H1 (cell line): ENCODE measurements at regions not wholly inside any gene's neighbourhood (a gene's known extent, or its start where the extent isn't known, plus 50 kb on each side); places are given as distances from the start of the nearest gene placed in this dataset.

ENCODE experiments used
- CBX5 ChIP-seq: fragments of 300-800, 300-1000 bp; sonication (generic); IDR thresholded peaks from 2 replicates; pipeline ENCODE4 v1.7.1; 2016; ENCODE audit warnings: antibody characterized with exemption, low read length, low read depth
- CTBP2 ChIP-seq: IDR thresholded peaks from 2 replicates; pipeline ENCODE4 v1.7.0; 2011; ENCODE audit warnings: borderline replicate concordance, mild to moderate bottlenecking, moderate library complexity, mixed read lengths, low read length; ENCODE audit not compliant: insufficient read depth, insufficient read length
- HDAC6 ChIP-seq: IDR thresholded peaks from one replicate; pipeline ENCODE4 v1.7.1; 2012; ENCODE audit warnings: low read depth, mild to moderate bottlenecking, inconsistent platforms, low read length, moderate library complexity
- KDM1A ChIP-seq: fragments of 200-600, 300-600 bp; sonication (generic); IDR thresholded peaks from 2 replicates; pipeline ENCODE4 v1.7.1; 2016; ENCODE audit warnings: mild to moderate bottlenecking, low read length, borderline replicate concordance
- SAP30 ChIP-seq: fragments of 300-600 bp; sonication (generic); IDR thresholded peaks from 2 replicates; pipeline ENCODE4 v1.7.1; 2012; ENCODE audit warnings: low read length, moderate library complexity, mild to moderate bottlenecking, inconsistent platforms; ENCODE audit not compliant: insufficient read depth, insufficient replicate concordance

- no peak for TF ChIP-seq SAP30
- TF ChIP-seq HDAC6: no peak
- no peak for TF ChIP-seq KDM1A
- no peak for TF ChIP-seq CTBP2
- TF ChIP-seq CBX5: no peak
These were observed 61.2 kb upstream of the ACKR3 start (continued) for GRCh38 chr2:236508466-236508865.
